GM18867 (cell line): ENCODE measurements at regions not wholly inside any gene's neighbourhood (a gene's known extent, or its start where the extent isn't known, plus 50 kb on each side); places are given as distances from the start of the nearest gene placed in this dataset.
"Not testable (repeated sequence)": the region's sequence is repeated elsewhere in the genome, so short reads cannot be mapped to it uniquely, and the experiment has no call there.

Experiments
- ATAC-seq: cut with Tn5 transposase; IDR thresholded peaks from one replicate; pipeline ENCODE4 v1.9.1; 2021; ENCODE audit warnings: mild to moderate bottlenecking, moderate library complexity; ENCODE audit not compliant: unreplicated experiment

GRCh38 chr4:11069083-11069482 is 359.6 kb downstream of the HS3ST1 start:
- no peak for ATAC-seq

- ATAC-seq: not testable (repeated sequence)
Observed at GRCh38 chr4:11066584-11066983, 362.1 kb downstream of the HS3ST1 start.

- ATAC-seq: not testable (repeated sequence)
Observed at GRCh38 chr4:11060637-11061036, 368.1 kb downstream of the HS3ST1 start.

GRCh38 chr4:11054937-11055336 is 370.4 kb upstream of the CLNK start:
- not testable (repeated sequence) for ATAC-seq

GRCh38 chr4:11053601-11054220 is 369.1 kb upstream of the CLNK start:
- no peak for ATAC-seq

- ATAC-seq: no peak
Observed at GRCh38 chr4:11051181-11051580, 366.6 kb upstream of the CLNK start.

GRCh38 chr4:11050766-11051165 is 366.2 kb upstream of the CLNK start:
- no peak for ATAC-seq

GRCh38 chr4:11049001-11049400 is 364.4 kb upstream of the CLNK start:
- no peak for ATAC-seq

GRCh38 chr4:11042760-11043159 is 358.2 kb upstream of the CLNK start:
- peak; percentile 59 for ATAC-seq

GRCh38 chr4:11039634-11040131 is 355.1 kb upstream of the CLNK start:
- no peak for ATAC-seq

GRCh38 chr4:11038926-11039325 is 354.4 kb upstream of the CLNK start:
- ATAC-seq: no peak

- ATAC-seq: no peak
Observed at GRCh38 chr4:11037637-11038036, 353.1 kb upstream of the CLNK start.

- no peak for ATAC-seq
Observed at GRCh38 chr4:11028334-11028733, 343.8 kb upstream of the CLNK start.

GRCh38 chr4:11021333-11021732 is 336.8 kb upstream of the CLNK start:
- no peak for ATAC-seq

GRCh38 chr4:11019451-11020240 is 335.1 kb upstream of the CLNK start:
- ATAC-seq: no peak

GRCh38 chr4:11014199-11014598 is 329.6 kb upstream of the CLNK start:
- ATAC-seq: no peak

- no peak for ATAC-seq
Observed at GRCh38 chr4:11013094-11013664, 328.6 kb upstream of the CLNK start.

- no peak for ATAC-seq
Observed at GRCh38 chr4:11011249-11011648, 326.7 kb upstream of the CLNK start.

GRCh38 chr4:11010624-11011023 is 326.1 kb upstream of the CLNK start:
- ATAC-seq: no peak

- no peak for ATAC-seq
Observed at GRCh38 chr4:11009281-11009680, 324.7 kb upstream of the CLNK start.

- ATAC-seq: no peak
Observed at GRCh38 chr4:11005300-11005699, 320.7 kb upstream of the CLNK start.

GRCh38 chr4:11004818-11005217 is 320.2 kb upstream of the CLNK start:
- ATAC-seq: no peak
